GM13976 (cell line): ENCODE measurements at regions not wholly inside any gene's neighbourhood (a gene's known extent, or its start where the extent isn't known, plus 50 kb on each side); places are given as distances from the start of the nearest gene placed in this dataset.

ENCODE experiments used
- DNase-seq: peaks from one replicate; pipeline ENCODE4 v3.0.0; 2012; ENCODE audit warnings: low spot score
- CTCF ChIP-seq: IDR thresholded peaks from 2 replicates; pipeline ENCODE4 v1.5.1; 2012; ENCODE audit warnings: borderline replicate concordance, mild to moderate bottlenecking; ENCODE audit not compliant: insufficient read depth; ENCODE audit errors: extremely low read depth, missing control alignments, control extremely low read depth
- in situ Hi-C: fragments of 300-500 bp; cut with MboI; formaldehyde crosslinking; loops from one replicate; pipeline ENCODE4 v1.12.0; 2022; ENCODE audit warnings: low sequenced_read_pairs, mixed read lengths, inconsistent platforms; ENCODE audit not compliant: unreplicated experiment

GRCh38 chr9:89929673-89930480, 325.1 kb downstream of the GADD45G start:
- DNase-seq: no peak
- TF ChIP-seq CTCF: no peak
- in situ Hi-C loops: loop anchor here (10.0 kb wide), 1 partner anchor 65 kb away; no protein-coding TSS in a partner anchor

- in situ Hi-C loops: no loop called here
- no peak for TF ChIP-seq CTCF
- no peak for DNase-seq
These were observed 328.8 kb downstream of the GADD45G start for GRCh38 chr9:89933578-89933977.

- no peak for DNase-seq
- no peak for TF ChIP-seq CTCF
- in situ Hi-C loops: no loop called here
These were observed 330.3 kb downstream of the GADD45G start for GRCh38 chr9:89935115-89935514.

GRCh38 chr9:89935801-89936200, 331.0 kb downstream of the GADD45G start:
- DNase-seq: no peak
- TF ChIP-seq CTCF: no peak
- in situ Hi-C loops: no loop called here

- no peak for DNase-seq
- no peak for TF ChIP-seq CTCF
- in situ Hi-C loops: no loop called here
These were observed 332.2 kb downstream of the GADD45G start for GRCh38 chr9:89937051-89937450.

GRCh38 chr9:89939181-89939580, 334.4 kb downstream of the GADD45G start:
- no peak for DNase-seq
- in situ Hi-C loops: no loop called here
- no peak for TF ChIP-seq CTCF
